ENCODE measurements at regions not wholly inside any gene's neighbourhood (a gene's known extent, or its start where the extent isn't known, plus 50 kb on each side); places are given as distances from the start of the nearest gene placed in this dataset.

DNA sequence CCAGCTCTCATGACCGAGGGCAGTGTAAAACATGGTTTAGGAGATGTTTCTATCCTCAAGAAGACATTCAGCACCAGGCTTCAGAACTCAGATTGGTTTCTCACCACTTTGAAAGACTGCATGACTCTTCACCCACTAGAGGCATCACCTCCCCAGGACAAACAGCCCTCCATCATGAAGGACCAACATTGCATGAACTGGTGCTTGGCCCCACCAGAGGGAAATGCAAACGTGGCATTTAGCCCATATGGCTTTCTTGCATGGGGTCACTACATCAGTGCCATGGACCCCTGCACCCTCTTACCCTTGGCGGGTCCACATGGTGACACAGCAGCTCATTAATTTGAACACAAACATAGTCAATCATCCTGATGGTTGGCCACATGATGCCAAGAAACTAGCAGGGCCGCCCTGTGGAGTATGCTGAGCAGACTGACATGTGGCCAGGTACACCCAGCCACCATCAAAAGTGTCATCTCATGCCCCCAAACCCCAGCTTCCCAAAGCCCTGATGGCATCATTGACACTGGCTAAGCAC lies 129.5 kb upstream of the FSTL4 start:
- no peak for FAIRE-seq
- no peak overlapping the region for H3K27ac ChIP-seq (ENCODE audit: control insufficient read depth, insufficient read depth)
- no peaks in the 10 kb centered on the region for H4K20me1 ChIP-seq (ENCODE audit: control insufficient read depth, insufficient read depth)
- H3K36me3 ChIP-seq (ENCODE audit: control insufficient read depth in 2 of 2, insufficient read depth in 2 of 2, low read length in 1 of 2): no peaks in the 10 kb centered on the region
- WGBS (ENCODE audit: insufficient coverage, insufficient replicate concordance, low lambda C conversion rate, missing lambda C conversion rate): 23% methylated on average over 4 of the region's 4 CpGs
- H3K4me2 ChIP-seq (ENCODE audit: control insufficient read depth, insufficient read depth): no peak overlapping the region
- POLR2A ChIA-PET: no interaction called here
- no TSS peak for BruUV-seq (replicated peaks)
- peaks cover 4% of the 10 kb centered on the region for H3K4me1 ChIP-seq (ENCODE audit: control insufficient read depth, insufficient read depth, low read length)
- no peaks in the 10 kb centered on the region; the same call in 2 of the 3 replicates for H3K9me3 ChIP-seq (replicated peaks; ENCODE audit: control insufficient read depth, insufficient read depth, low read length)
- RAD21 ChIA-PET (ENCODE audit: unreplicated experiment): interaction anchor here (0.9 to 3.0 kb wide), 6 partner anchors 11 to 255 kb away, joined by 3 to 11 read pairs (median 5); no protein-coding TSS in a partner anchor
- in situ Hi-C loops (cut with MboI) (no loop called here), intact Hi-C loops (cut with micrococcal nuclease; ENCODE audit: unreplicated experiment) (no loop called here)
- H3K79me2 ChIP-seq (ENCODE audit: control insufficient read depth, insufficient read depth, low read length): no peaks in the 10 kb centered on the region
- DNase-seq (ENCODE audit: low read depth, low spot score): no peak
- CTCF ChIA-PET: interaction anchor here (0.6 to 5.8 kb wide), 7 partner anchors 13 to 203 kb away, joined by 3 to 42 read pairs (median 4); no protein-coding TSS in a partner anchor
- no peak overlapping the region for H3K4me3 ChIP-seq
- SMC1A ChIA-PET (ENCODE audit: uncharacterized antibody, unreplicated experiment): interaction anchor here (0.6 to 4.0 kb wide), 9 partner anchors 12 to 159 kb away, joined by 3 to 38 read pairs (median 3); no protein-coding TSS in a partner anchor
- peak; percentile 50; the same call in 1 of the 3 replicates for ATAC-seq
- H2AFZ ChIP-seq (ENCODE audit: control insufficient read depth, low read depth, low read length): no peak overlapping the region
- TF ChIP-seq, protein P1, sequence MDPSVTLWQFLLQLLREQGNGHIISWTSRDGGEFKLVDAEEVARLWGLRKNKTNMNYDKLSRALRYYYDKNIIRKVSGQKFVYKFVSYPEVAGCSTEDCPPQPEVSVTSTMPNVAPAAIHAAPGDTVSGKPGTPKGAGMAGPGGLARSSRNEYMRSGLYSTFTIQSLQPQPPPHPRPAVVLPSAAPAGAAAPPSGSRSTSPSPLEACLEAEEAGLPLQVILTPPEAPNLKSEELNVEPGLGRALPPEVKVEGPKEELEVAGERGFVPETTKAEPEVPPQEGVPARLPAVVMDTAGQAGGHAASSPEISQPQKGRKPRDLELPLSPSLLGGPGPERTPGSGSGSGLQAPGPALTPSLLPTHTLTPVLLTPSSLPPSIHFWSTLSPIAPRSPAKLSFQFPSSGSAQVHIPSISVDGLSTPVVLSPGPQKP (IDR thresholded peaks at IDR 0.05; ENCODE audit: low read depth, low read length): no peak
- peak; percentile 46; the same call in 1 of the 2 replicates for TF ChIP-seq SMARCA5 (IDR thresholded peaks at IDR 0.05)
- H3K27me3 ChIP-seq (replicated peaks in 1 of 2; ENCODE audit: control insufficient read depth in 2 of 2, insufficient read depth in 2 of 2, low read length in 1 of 2): no peaks in the 10 kb centered on the region
- H3K9ac ChIP-seq (ENCODE audit: control insufficient read depth, insufficient read depth, low read length): no peak overlapping the region

DNA sequence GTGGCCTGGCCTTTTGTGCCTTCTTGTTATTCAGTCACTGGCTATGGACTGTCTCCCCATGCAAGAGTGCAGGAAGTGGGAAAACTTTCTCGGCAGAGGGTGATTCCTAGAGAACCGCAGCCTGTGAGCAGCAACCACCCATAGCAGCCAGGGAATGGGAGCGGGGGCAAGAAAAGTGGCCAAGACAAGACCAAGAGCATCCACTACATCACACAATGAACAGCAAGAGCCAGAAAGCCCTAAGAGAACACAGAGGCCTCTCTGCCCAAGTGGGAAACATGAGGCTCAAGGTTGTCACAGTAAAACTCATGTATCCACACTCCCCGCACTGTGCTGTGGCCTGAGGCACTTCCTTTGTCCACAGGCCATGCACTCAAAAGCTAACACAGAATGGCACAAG lies 129.1 kb upstream of the FSTL4 start:
- ATAC-seq (no peak), FAIRE-seq (no peak), DNase-seq (ENCODE audit: low read depth, low spot score) (no peak)
- Histone ChIP-seq H3K27me3 (replicated peaks in 1 of 2; ENCODE audit: control insufficient read depth in 2 of 2, insufficient read depth in 2 of 2, low read length in 1 of 2) (no peaks in the 10 kb centered on the region), H3K4me3 (no peak overlapping the region), H3K4me1 (ENCODE audit: control insufficient read depth, insufficient read depth, low read length) (peaks cover 4% of the 10 kb centered on the region), H2AFZ (ENCODE audit: control insufficient read depth, low read depth, low read length) (no peak overlapping the region), H3K36me3 (ENCODE audit: control insufficient read depth in 2 of 2, insufficient read depth in 2 of 2, low read length in 1 of 2) (no peaks in the 10 kb centered on the region), H4K20me1 (ENCODE audit: control insufficient read depth, insufficient read depth) (no peaks in the 10 kb centered on the region), H3K79me2 (ENCODE audit: control insufficient read depth, insufficient read depth, low read length) (no peaks in the 10 kb centered on the region), H3K9me3 (replicated peaks; ENCODE audit: control insufficient read depth, insufficient read depth, low read length) (no peaks in the 10 kb centered on the region), H3K4me2 (ENCODE audit: control insufficient read depth, insufficient read depth) (no peak overlapping the region), H3K9ac (ENCODE audit: control insufficient read depth, insufficient read depth, low read length) (no peak overlapping the region), H3K27ac (ENCODE audit: control insufficient read depth, insufficient read depth) (no peak overlapping the region)
- intact Hi-C loops (cut with micrococcal nuclease; ENCODE audit: unreplicated experiment): no loop called here
- ChIA-PET SMC1A (ENCODE audit: uncharacterized antibody, unreplicated experiment) (interaction anchor here (1.4 to 2.6 kb wide), 4 partner anchors 13 to 128 kb away, joined by 3 to 15 read pairs (median 8); no protein-coding TSS in a partner anchor), RAD21 (ENCODE audit: unreplicated experiment) (interaction anchor here (1.2 to 3.0 kb wide), 4 partner anchors 17 to 255 kb away, joined by 3 to 11 read pairs (median 5); no protein-coding TSS in a partner anchor), POLR2A (no interaction called here), CTCF (interaction anchor here (0.6 to 5.8 kb wide), 5 partner anchors 14 to 203 kb away, joined by 3 to 42 read pairs (median 4); no protein-coding TSS in a partner anchor)
- TF ChIP-seq NR2C2 (IDR thresholded peaks at IDR 0.05; ENCODE audit: borderline replicate concordance, control insufficient read depth, insufficient read length, low read depth) (peak; percentile 27), GATAD2B (conservative IDR thresholded peaks at IDR 0.05; ENCODE audit: low read depth) (no peak), EZH2 (IDR thresholded peaks at IDR 0.05; ENCODE audit: borderline replicate concordance, control insufficient read depth, low read depth, low read length) (no peak), HDAC6 (IDR thresholded peaks at IDR 0.05; ENCODE audit: unreplicated experiment) (no peak)
- 71% methylated on average over 4 of the region's 4 CpGs for WGBS (ENCODE audit: insufficient coverage, insufficient replicate concordance, low lambda C conversion rate, missing lambda C conversion rate)
- in situ Hi-C loops (cut with MboI): no loop called here
- no TSS peak for BruUV-seq (replicated peaks)
